ENCODE measurements at regions not wholly inside any gene's neighbourhood (a gene's known extent, or its start where the extent isn't known, plus 50 kb on each side); places are given as distances from the start of the nearest gene placed in this dataset.

- Histone ChIP-seq H4K20me1 (ENCODE audit: insufficient read depth, low read length) (no peaks in the 10 kb centered on the region), H3K4me3 (ENCODE audit: insufficient read depth, low read length) (no peak overlapping the region), H3K36me3 (ENCODE audit: insufficient read depth, low read length) (no peaks in the 10 kb centered on the region), H3K4me1 (ENCODE audit: insufficient read depth, low read length) (no peaks in the 10 kb centered on the region), H2AFZ (ENCODE audit: low read length) (no peak overlapping the region), H3K79me2 (ENCODE audit: insufficient read depth, low read length) (no peaks in the 10 kb centered on the region), H3K9me3 (ENCODE audit: low read depth, low read length) (no peaks in the 10 kb centered on the region), H3K27ac (ENCODE audit: low read depth, low read length) (no peak overlapping the region), H3K4me2 (ENCODE audit: insufficient read depth, low read length) (no peak overlapping the region), H3K27me3 (ENCODE audit: insufficient read depth, low read length) (no peaks in the 10 kb centered on the region)
- DNase-seq (ENCODE audit: insufficient read length, low spot score, missing footprints): no peak
- no peak for TF ChIP-seq CTCF (IDR thresholded peaks at IDR 0.05; ENCODE audit: extremely low read depth, low read depth, low read length)
Measured at GRCh38 chr7:67588631-67589030, 592.0 kb downstream of the TYW1 start.

- Histone ChIP-seq H3K4me3 (ENCODE audit: insufficient read depth, low read length) (no peak overlapping the region), H3K4me1 (ENCODE audit: insufficient read depth, low read length) (no peaks in the 10 kb centered on the region), H3K79me2 (ENCODE audit: insufficient read depth, low read length) (no peaks in the 10 kb centered on the region), H2AFZ (ENCODE audit: low read length) (no peak overlapping the region), H3K9me3 (ENCODE audit: low read depth, low read length) (no peaks in the 10 kb centered on the region), H3K27me3 (ENCODE audit: insufficient read depth, low read length) (no peaks in the 10 kb centered on the region), H3K27ac (ENCODE audit: low read depth, low read length) (no peak overlapping the region), H3K36me3 (ENCODE audit: insufficient read depth, low read length) (no peaks in the 10 kb centered on the region), H4K20me1 (ENCODE audit: insufficient read depth, low read length) (no peaks in the 10 kb centered on the region), H3K4me2 (ENCODE audit: insufficient read depth, low read length) (no peak overlapping the region)
- no peak for TF ChIP-seq CTCF (IDR thresholded peaks at IDR 0.05; ENCODE audit: extremely low read depth, low read depth, low read length)
- no peak for DNase-seq (ENCODE audit: insufficient read length, low spot score, missing footprints)
Measured at GRCh38 chr7:67589183-67589582, 592.5 kb downstream of the TYW1 start.

- Histone ChIP-seq H3K27ac (ENCODE audit: low read depth, low read length) (no peak overlapping the region), H3K4me2 (ENCODE audit: insufficient read depth, low read length) (no peak overlapping the region), H3K27me3 (ENCODE audit: insufficient read depth, low read length) (no peaks in the 10 kb centered on the region), H2AFZ (ENCODE audit: low read length) (no peak overlapping the region), H3K79me2 (ENCODE audit: insufficient read depth, low read length) (no peaks in the 10 kb centered on the region), H3K9me3 (ENCODE audit: low read depth, low read length) (no peaks in the 10 kb centered on the region), H3K4me3 (ENCODE audit: insufficient read depth, low read length) (no peak overlapping the region), H4K20me1 (ENCODE audit: insufficient read depth, low read length) (no peaks in the 10 kb centered on the region), H3K36me3 (ENCODE audit: insufficient read depth, low read length) (no peaks in the 10 kb centered on the region), H3K4me1 (ENCODE audit: insufficient read depth, low read length) (no peaks in the 10 kb centered on the region)
- DNase-seq (ENCODE audit: insufficient read length, low spot score, missing footprints): no peak
- no peak for TF ChIP-seq CTCF (IDR thresholded peaks at IDR 0.05; ENCODE audit: extremely low read depth, low read depth, low read length)
Measured at GRCh38 chr7:67590649-67591048, 594.0 kb downstream of the TYW1 start.

- no peak for TF ChIP-seq CTCF (IDR thresholded peaks at IDR 0.05; ENCODE audit: extremely low read depth, low read depth, low read length)
Measured at GRCh38 chr7:67593794-67594193, 597.2 kb downstream of the TYW1 start.

More at GRCh38 chr7:67593794-67594193, 597.2 kb downstream of the TYW1 start:
- Histone ChIP-seq H3K27ac (ENCODE audit: low read depth, low read length) (no peak overlapping the region), H3K79me2 (ENCODE audit: insufficient read depth, low read length) (no peaks in the 10 kb centered on the region), H3K9me3 (ENCODE audit: low read depth, low read length) (no peaks in the 10 kb centered on the region), H3K4me3 (ENCODE audit: insufficient read depth, low read length) (no peak overlapping the region), H3K4me2 (ENCODE audit: insufficient read depth, low read length) (no peak overlapping the region), H3K27me3 (ENCODE audit: insufficient read depth, low read length) (no peaks in the 10 kb centered on the region), H3K36me3 (ENCODE audit: insufficient read depth, low read length) (no peaks in the 10 kb centered on the region), H4K20me1 (ENCODE audit: insufficient read depth, low read length) (no peaks in the 10 kb centered on the region), H2AFZ (ENCODE audit: low read length) (no peak overlapping the region), H3K4me1 (ENCODE audit: insufficient read depth, low read length) (no peaks in the 10 kb centered on the region)
- DNase-seq (ENCODE audit: insufficient read length, low spot score, missing footprints): no peak

Measured in osteoblast (primary cell).